Type B pancreatic cell (in vitro differentiated cells): ENCODE measurements at regions not wholly inside any gene's neighbourhood (a gene's known extent, or its start where the extent isn't known, plus 50 kb on each side); places are given as distances from the start of the nearest gene placed in this dataset.
A peak's percentile ranks its signal among the peaks of the same experiment; 100 is the strongest.

Experiments used
- DNase-seq: peaks from one replicate; pipeline ENCODE4 v3.0.0; 2021; ENCODE audit warnings: mixed read lengths; ENCODE audit not compliant: unreplicated experiment; ENCODE audit errors: extremely low spot score
- H3K27ac Mint-ChIP-seq: 2 replicates; pipeline ENCODE4 v1.8.0; 2021; ENCODE audit warnings: mild to moderate bottlenecking, mixed read lengths
- H3K27me3 Mint-ChIP-seq: 2 replicates; pipeline ENCODE4 v1.8.0; 2021; ENCODE audit warnings: mixed read lengths
- H3K36me3 Mint-ChIP-seq: 2 replicates; pipeline ENCODE4 v1.8.0; 2021; ENCODE audit warnings: mixed read lengths
- H3K4me1 Mint-ChIP-seq: one replicate; pipeline ENCODE4 v1.8.0; 2021; ENCODE audit warnings: mixed read lengths; ENCODE audit not compliant: unreplicated experiment
- H3K4me3 Mint-ChIP-seq: 2 replicates; pipeline ENCODE4 v1.8.0; 2021; ENCODE audit warnings: mild to moderate bottlenecking, mixed read lengths
- H3K9me3 Mint-ChIP-seq: 2 replicates; pipeline ENCODE4 v1.8.0; 2021; ENCODE audit warnings: mixed read lengths
- CTCF ChIP-seq: fragments of 200-600 bp; sonication (generic); conservative IDR thresholded peaks from 2 replicates; pipeline ENCODE4 v1.5.0; 2021; ENCODE audit warnings: antibody characterized with exemption, mild to moderate bottlenecking

- DNase-seq: no peak
- peaks cover 4% of the 10 kb centered on the region for H3K9me3 Mint-ChIP-seq
- H3K27ac Mint-ChIP-seq: no peak overlapping the region
- no peak for TF ChIP-seq CTCF
- H3K4me3 Mint-ChIP-seq: no peak overlapping the region
- H3K27me3 Mint-ChIP-seq: peaks cover 8% of the 10 kb centered on the region
- H3K36me3 Mint-ChIP-seq: no peaks in the 10 kb centered on the region
- peaks cover 4% of the 10 kb centered on the region for H3K4me1 Mint-ChIP-seq
Observed at GRCh38 chr9:119859128-119859527, 489.9 kb upstream of the BRINP1 start.

DNA sequence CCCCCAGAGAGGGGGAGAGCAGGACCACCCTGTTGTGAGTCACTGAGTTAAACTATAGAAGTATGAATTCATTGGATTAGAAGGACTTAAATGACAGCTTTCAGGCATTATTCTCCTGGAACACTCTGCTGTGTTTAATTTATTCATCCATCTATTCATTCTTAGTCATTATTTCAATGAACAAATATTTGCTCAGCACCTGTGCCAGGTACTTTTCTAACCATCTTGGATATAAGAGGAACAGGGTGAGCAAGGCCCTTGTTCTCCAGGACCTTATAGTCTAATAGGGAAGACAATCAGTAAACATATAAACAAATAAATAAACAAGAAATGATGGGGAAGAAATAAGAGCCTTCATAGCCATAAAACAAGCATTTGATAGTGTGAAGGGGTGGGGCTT lies 483.9 kb upstream of the BRINP1 start:
- peaks cover 4% of the 10 kb centered on the region for H3K9me3 Mint-ChIP-seq
- H3K27me3 Mint-ChIP-seq: peaks cover 11% of the 10 kb centered on the region
- no peak overlapping the region for H3K27ac Mint-ChIP-seq
- H3K36me3 Mint-ChIP-seq: no peaks in the 10 kb centered on the region
- H3K4me3 Mint-ChIP-seq: no peak overlapping the region
- peaks cover 11% of the 10 kb centered on the region for H3K4me1 Mint-ChIP-seq
- DNase-seq: no peak
- no peak for TF ChIP-seq CTCF

- no peak overlapping the region for H3K27ac Mint-ChIP-seq
- DNase-seq: no peak
- no peak for TF ChIP-seq CTCF
- no peak overlapping the region for H3K4me3 Mint-ChIP-seq
- H3K9me3 Mint-ChIP-seq: no peaks in the 10 kb centered on the region
- H3K4me1 Mint-ChIP-seq: peaks cover 7% of the 10 kb centered on the region
- H3K27me3 Mint-ChIP-seq: peaks cover 11% of the 10 kb centered on the region
- H3K36me3 Mint-ChIP-seq: no peaks in the 10 kb centered on the region
Observed at GRCh38 chr9:119852390-119852789, 483.2 kb upstream of the BRINP1 start.

- TF ChIP-seq CTCF: no peak
- Mint-ChIP-seq H3K4me1 (peaks cover 14% of the 10 kb centered on the region), H3K36me3 (no peaks in the 10 kb centered on the region), H3K27ac (no peak overlapping the region), H3K4me3 (no peak overlapping the region), H3K27me3 (peaks cover 8% of the 10 kb centered on the region), H3K9me3 (no peaks in the 10 kb centered on the region)
- DNase-seq: no peak
Observed at GRCh38 chr9:119844431-119844830, 475.2 kb upstream of the BRINP1 start.

DNA sequence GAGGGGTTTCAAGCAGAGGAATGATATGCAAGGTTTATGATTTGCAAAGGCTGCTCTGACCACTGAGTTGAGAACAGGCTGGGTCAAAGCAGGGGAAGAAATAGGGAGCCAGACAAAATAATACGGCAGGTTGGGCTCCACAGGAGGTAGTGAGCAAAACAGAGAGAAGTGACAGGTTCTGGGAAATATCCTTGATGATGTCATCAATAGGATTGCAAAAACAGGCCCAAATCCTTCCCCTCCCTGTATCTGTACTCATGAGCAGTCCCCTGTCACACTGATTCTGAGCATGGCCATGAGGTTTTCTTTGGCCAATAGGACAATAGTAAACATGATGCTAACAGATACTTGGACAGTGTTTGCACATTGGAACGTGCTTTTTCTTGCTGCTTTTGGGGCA lies 471.8 kb upstream of the BRINP1 start:
- H3K9me3 Mint-ChIP-seq: no peaks in the 10 kb centered on the region
- TF ChIP-seq CTCF: no peak
- peaks cover 14% of the 10 kb centered on the region for H3K4me1 Mint-ChIP-seq
- H3K27me3 Mint-ChIP-seq: peaks cover 8% of the 10 kb centered on the region
- no peak overlapping the region for H3K27ac Mint-ChIP-seq
- H3K4me3 Mint-ChIP-seq: no peak overlapping the region
- no peaks in the 10 kb centered on the region for H3K36me3 Mint-ChIP-seq
- no peak for DNase-seq

DNA sequence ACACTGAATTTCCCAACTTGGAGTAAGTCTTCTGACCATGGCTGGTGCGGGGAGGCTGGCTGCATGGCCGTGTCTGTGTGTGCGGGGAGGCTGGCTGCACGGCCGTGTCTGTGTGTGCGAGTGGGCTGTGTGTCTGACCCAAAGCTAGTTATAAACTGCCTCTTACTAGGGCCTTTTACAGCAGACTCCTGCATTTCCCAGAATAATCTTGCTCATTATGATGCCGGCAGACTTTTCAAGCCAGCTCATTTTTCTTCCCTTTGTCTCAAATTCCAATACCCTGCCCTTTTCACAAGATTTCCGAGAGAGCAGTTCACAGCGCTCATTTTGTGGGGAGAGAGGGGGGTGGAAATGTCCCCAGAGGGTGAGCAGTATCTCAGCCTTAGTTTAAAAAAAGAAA lies 470.7 kb upstream of the BRINP1 start:
- H3K4me3 Mint-ChIP-seq: peak overlapping the region; percentile 23
- peaks cover 14% of the 10 kb centered on the region for H3K4me1 Mint-ChIP-seq
- H3K27ac Mint-ChIP-seq: peak overlapping the region; percentile 39
- no peak for DNase-seq
- peaks cover 8% of the 10 kb centered on the region for H3K27me3 Mint-ChIP-seq
- no peak for TF ChIP-seq CTCF
- H3K9me3 Mint-ChIP-seq: no peaks in the 10 kb centered on the region
- H3K36me3 Mint-ChIP-seq: no peaks in the 10 kb centered on the region
